HG03103 (cell line): ENCODE measurements at regions not wholly inside any gene's neighbourhood (a gene's known extent, or its start where the extent isn't known, plus 50 kb on each side); places are given as distances from the start of the nearest gene placed in this dataset.
A peak's percentile ranks its signal among the peaks of the same experiment; 100 is the strongest.
"Not testable (repeated sequence)": the region's sequence is repeated elsewhere in the genome, so short reads cannot be mapped to it uniquely, and the experiment has no call there.

Experiments used
- ATAC-seq: cut with Tn5 transposase; IDR thresholded peaks from one replicate; pipeline ENCODE4 v1.9.1; 2021; ENCODE audit warnings: low read depth; ENCODE audit not compliant: unreplicated experiment

GRCh38 chr10:3258394-3258793, 85.8 kb upstream of the PITRM1 start:
- no peak for ATAC-seq

DNA sequence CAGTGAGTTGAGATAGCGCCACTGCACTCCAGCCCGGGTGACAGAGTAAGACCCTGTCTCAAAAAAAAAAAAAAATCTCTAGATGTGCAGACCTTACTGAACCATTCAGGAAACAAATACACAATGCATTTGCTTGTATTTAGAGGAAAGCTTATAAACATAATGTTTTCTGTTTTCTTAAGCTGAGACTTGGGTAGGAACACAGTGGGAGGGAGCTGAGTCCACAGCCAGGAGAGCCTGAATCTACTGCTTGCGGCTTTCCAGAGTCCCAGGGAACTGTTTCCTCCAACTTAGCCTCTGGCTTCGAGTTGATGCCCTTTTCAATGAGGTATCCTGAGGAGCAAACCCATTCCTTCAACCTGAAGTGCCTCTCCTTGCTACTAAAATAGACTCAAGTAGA, 83.0 kb upstream of the PITRM1 start:
- ATAC-seq = no peak

GRCh38 chr10:3255075-3255474, 82.5 kb upstream of the PITRM1 start:
- ATAC-seq = no peak

DNA sequence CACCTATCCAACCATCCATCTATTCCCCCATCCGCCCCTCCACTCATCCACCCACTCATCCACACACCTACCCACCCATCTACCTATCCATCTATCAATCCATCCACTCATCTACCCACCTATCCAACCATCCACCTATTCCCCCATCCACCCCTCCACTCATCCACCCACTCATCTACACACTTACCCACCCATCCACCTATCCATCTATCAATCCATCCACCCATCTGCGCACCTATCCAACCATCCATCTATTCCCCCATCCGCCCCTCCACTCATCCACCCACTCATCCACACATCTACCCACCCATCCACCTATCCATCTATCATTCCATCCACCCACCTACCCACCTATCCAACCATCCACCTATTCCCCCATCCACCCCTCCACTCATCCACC, 81.4 kb upstream of the PITRM1 start:
- not testable (repeated sequence) for ATAC-seq

GRCh38 chr10:3251172-3251571, 78.6 kb upstream of the PITRM1 start:
- ATAC-seq = no peak

DNA sequence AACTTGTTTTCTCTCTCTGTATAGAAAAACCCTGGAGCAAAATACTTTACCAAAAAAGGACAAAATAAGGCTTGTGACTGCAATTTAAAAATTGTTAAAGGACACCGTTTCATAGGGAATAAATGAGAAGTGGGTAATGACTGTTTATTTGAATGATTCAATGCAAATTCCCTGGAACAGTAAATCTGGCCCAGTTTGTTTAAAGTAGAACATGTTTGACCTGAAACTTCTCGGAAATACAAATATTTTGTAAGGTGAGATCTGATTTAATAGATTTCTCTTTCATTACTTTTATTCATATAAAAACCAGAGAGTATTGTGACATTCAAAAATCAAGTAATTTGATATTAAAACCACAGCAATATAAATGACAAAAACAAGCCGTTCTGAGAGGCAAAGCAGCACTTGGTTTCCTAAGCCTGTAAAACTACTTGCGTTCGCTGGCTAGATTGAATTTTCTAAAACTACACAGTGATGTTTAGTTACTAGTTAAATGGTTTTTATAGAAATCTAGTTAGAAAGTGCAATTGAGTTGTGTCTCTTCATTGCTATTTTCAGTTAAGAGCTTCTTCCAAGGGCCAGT, 76.8 kb upstream of the PITRM1 start:
- ATAC-seq = no peak

DNA sequence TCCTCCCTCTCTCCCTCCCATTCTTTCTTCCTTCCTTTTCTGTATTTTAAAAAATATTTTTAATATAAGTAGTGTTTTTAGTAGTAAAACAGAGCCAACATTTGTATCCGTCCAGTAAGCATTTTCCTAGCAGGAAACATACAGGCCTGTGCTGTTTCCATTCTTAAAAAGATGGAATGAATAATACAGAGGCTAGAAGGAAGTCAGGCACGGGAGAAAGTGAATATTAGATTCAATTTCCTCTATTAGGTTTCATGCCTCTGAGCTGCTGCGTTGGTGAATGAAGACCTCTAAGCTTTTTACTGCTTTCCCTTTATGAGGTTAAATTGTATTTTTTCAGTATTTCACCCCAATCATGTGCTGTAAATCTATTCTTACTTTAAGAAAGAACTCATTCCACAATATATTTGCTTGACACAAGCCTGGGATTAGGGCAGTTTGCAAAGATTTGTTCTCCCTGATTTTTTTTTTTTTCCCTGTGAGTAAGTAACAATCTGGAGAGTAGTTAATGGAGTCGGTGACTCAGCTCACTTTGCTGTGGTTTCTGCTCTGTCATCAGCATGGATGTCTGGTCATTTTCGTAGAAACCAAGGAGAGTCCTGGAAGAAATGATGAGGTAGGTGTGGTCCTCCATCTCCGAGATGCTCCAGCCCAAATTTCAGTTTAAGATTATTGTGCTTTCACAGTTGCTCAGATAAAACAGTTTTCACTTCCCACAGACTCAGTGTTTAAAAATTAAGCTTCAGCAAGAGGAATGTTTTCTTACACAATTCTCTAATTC, 76.1 kb upstream of the PITRM1 start:
- ATAC-seq = no peak

DNA sequence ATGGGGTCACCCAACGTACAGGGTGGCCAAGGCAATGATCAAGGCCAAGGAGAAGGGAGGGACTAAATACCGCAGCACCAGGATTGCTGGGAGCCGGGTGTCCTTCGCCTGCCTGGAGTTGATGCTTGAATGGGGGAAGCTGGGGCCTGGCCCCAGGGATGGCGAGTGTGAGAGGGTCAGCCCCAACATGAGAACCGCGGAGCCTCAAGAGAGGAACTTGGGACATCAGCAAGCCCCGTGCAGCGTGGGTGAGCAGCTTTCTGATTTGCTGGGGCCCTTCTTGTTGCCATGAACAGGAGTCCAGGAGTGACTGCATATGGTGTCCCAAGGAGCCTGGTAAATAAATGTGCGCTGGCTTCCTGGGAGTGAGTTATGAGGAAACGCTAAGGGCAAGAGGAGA, 72.8 kb upstream of the PITRM1 start:
- ATAC-seq = no peak

DNA sequence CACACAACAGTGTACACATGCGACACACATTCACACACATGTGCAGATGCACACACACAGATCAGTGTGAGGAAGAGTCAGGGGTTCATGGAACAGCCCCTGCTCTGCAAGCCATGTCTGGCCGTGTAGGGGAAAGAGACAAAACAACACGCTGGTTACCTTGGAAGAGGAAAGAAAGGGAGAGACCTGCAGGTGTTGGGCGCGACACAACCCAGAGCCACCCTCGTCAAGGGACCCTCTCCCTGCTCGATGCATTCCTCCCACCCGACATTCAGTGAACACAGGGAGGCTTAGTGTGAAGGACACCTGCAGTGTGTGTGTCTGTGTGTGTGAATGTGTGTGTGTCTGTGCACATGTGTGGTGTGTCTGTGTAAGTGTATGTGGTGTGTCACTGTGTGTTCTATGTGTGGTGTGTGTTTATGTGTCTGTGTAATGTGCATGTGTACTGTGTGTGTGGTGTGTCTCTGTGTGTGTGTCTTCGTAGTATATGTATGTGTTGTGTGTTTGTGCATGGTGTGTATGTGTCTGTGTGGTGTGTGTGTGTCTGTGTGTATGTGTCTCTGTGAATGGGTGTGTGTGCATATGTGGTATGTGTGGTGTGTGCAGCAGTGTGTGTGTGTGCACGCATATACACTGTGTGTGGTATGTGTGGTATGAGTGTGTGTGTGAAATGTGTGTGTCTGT, 69.5 kb upstream of the PITRM1 start:
- no peak for ATAC-seq

- no peak for ATAC-seq
Measured at GRCh38 chr10:3241274-3241921, 68.8 kb upstream of the PITRM1 start.

- no peak for ATAC-seq
Measured at GRCh38 chr10:3239920-3240894, 67.6 kb upstream of the PITRM1 start.

- ATAC-seq = peak; percentile 68
Measured at GRCh38 chr10:3239066-3239919, 66.7 kb upstream of the PITRM1 start.

DNA sequence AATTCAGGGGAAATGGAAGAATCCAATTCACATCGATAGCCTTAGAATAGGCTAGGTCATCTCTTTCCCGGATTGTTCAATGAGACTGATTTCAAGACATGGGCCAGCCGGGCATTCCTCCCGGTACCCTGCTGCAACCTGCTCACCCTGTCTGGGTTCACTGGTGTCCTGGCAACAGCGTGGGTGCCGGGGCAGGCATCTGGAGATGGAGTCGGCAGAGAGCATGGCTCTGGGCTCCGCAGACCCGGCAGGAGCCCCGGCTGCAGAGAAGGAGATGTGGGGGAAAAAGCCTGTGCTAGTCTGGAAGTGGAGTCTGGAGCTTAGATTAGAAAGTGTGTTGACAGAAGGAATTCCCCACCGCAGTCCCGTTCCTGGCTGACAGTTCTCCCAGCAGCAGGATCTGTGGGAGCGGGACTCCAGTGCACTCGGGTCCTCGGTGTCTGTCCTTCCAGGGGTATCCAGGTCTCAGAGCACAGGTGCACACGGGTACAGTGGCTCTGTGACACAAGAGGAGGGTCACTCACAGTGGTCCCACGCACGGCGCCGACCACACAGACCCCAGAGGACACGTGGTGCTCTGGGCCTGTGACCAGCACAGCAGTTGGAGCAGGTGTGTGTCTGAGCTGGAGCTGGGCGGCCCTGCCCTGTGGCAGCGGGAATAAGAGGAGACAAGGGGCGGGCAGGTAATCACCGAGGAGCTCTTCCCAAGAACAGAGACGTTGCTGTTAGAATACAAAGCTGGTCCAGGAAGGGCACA, 65.7 kb upstream of the PITRM1 start:
- no peak for ATAC-seq

DNA sequence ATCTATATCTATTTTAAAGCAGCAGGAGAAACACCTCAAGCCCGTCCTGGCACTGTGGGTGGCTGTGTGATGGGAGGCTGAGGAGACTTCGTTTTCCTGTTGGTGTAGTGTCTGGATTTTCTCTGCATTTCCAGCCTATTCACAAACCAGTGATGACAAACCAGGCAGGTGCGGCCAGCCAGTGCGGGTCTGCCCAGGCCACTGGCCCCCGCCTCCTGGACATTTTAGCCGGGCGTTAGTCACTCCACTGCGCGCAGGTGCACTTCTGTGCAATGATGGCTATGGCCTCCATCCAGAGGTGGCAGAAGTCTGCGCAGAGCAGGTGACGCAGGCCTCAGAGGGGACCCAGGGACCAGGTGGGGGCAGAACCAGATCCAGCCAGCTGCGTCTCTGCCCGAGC, 64.9 kb upstream of the PITRM1 start:
- no peak for ATAC-seq

DNA sequence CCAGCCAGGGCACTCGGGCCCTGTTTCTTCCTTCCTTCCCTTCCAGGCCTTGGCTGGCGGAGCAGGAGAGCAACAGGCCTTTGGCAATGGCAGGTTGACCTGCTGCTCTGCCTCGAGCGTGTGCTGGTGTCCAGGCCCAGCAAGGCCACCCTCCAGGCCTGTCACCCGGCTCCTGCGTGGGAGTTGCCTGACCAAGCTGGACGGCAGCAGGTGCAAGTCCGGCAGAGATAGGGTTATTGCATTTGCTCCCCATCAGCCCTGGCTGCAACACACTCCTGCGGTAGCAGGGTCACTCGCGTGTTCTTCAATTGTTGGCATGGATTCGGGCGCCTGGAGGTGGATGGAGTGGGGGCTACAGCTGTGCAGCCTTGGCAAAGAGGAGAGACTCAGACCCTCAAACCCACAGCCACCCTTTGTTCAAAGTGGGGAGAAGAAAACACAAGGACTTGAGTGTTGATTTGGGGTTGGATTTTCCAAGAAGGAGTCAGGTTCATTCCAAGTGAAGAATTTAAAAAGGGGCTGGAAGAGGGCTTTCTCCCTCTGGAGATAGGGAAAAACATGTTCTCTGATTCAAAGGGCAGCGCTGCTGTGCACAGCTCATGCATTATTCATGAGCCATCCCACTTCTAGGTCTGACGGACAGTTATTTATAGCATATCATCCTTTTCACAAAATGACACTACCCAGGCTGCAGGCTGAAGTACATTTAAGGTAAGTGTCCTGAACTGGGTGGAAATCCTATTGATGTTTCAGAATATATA, 64.2 kb upstream of the PITRM1 start:
- no peak for ATAC-seq

DNA sequence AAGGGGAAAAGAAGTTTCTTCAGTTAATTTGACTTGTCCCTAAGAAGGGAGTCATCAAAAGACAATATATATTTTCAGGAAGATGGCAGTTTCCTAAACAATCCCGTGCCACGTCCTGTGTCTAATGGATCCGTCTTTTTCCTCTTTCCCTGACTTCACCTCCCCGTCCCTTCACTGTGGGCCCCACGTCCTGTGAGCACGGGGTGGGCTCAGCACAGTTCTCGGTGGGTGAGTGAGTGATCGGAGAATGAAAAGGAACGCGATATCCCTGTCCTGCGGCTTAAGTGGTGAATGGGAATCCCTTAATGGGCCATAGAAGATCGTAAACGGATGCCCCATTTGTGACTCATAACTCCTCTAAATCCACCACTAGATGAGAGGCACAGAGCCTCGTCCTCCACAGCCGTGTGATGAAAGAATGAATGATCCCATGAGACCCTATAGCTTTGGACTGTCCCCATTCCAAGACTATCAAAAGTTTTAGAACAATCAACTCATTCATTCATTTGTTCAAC, 63.5 kb upstream of the PITRM1 start:
- no peak for ATAC-seq

GRCh38 chr10:3235395-3235794, 62.8 kb upstream of the PITRM1 start:
- no peak for ATAC-seq
